Right renal cortex interstitium (tissue), 3 donors: ENCODE measurements at regions not wholly inside any gene's neighbourhood (a gene's known extent, or its start where the extent isn't known, plus 50 kb on each side); places are given as distances from the start of the nearest gene placed in this dataset.

Experiments used
- DNase-seq, 3 donors: peaks; one replicate each; pipeline ENCODE4 v3.0.0-alpha.2; 2013; ENCODE audit warnings: low read depth in 3 of 3, low spot score in 2 of 3

- no peak for DNase-seq
Measured at GRCh38 chr3:82954486-82954885, 1193.0 kb upstream of the GBE1 start.

- DNase-seq, result no peak
Measured at GRCh38 chr3:82942041-82942440, 1180.6 kb upstream of the GBE1 start.

GRCh38 chr3:82940124-82940523 is 1178.7 kb upstream of the GBE1 start:
- DNase-seq, result no peak

GRCh38 chr3:82939491-82940097 is 1178.1 kb upstream of the GBE1 start:
- no peak for DNase-seq

GRCh38 chr3:82938821-82939328 is 1177.4 kb upstream of the GBE1 start:
- no peak for DNase-seq

- DNase-seq, result no peak
Measured at GRCh38 chr3:82927309-82928253, 1166.1 kb upstream of the GBE1 start.

GRCh38 chr3:82891028-82891427 is 1129.6 kb upstream of the GBE1 start:
- DNase-seq, result no peak

GRCh38 chr3:82883072-82883471 is 1121.6 kb upstream of the GBE1 start:
- DNase-seq, result no peak

- no peak for DNase-seq
Measured at GRCh38 chr3:82875401-82875800, 1114.0 kb upstream of the GBE1 start.

GRCh38 chr3:82839871-82840270 is 1078.4 kb upstream of the GBE1 start:
- no peak for DNase-seq

GRCh38 chr3:82834098-82834497 is 1072.7 kb upstream of the GBE1 start:
- no peak for DNase-seq

GRCh38 chr3:82824491-82824890 is 1063.0 kb upstream of the GBE1 start:
- DNase-seq, result no peak

- no peak for DNase-seq
Measured at GRCh38 chr3:82816086-82816485, 1054.6 kb upstream of the GBE1 start.

- DNase-seq, result no peak
Measured at GRCh38 chr3:82815417-82816058, 1054.1 kb upstream of the GBE1 start.

GRCh38 chr3:82814660-82815059 is 1053.2 kb upstream of the GBE1 start:
- DNase-seq, result no peak

GRCh38 chr3:82807781-82808180 is 1046.3 kb upstream of the GBE1 start:
- DNase-seq, result no peak

- DNase-seq, result no peak
Measured at GRCh38 chr3:82802501-82802900, 1041.1 kb upstream of the GBE1 start.

GRCh38 chr3:82800248-82800647 is 1038.8 kb upstream of the GBE1 start:
- DNase-seq, result no peak

- DNase-seq, result no peak
Measured at GRCh38 chr3:82796765-82797164, 1035.3 kb upstream of the GBE1 start.

GRCh38 chr3:82791241-82791640 is 1029.8 kb upstream of the GBE1 start:
- DNase-seq, result no peak

- no peak for DNase-seq
Measured at GRCh38 chr3:82790307-82791097, 1029.1 kb upstream of the GBE1 start.
